ENCODE measurements at regions not wholly inside any gene's neighbourhood (a gene's known extent, or its start where the extent isn't known, plus 50 kb on each side); places are given as distances from the start of the nearest gene placed in this dataset.

- Mint-ChIP-seq H3K27ac (no peak overlapping the region), H3K9me3 (ENCODE audit: insufficient read depth) (no peaks in the 10 kb centered on the region), H3K4me1 (no peaks in the 10 kb centered on the region), H3K4me3 (no peak overlapping the region), H3K27me3 (peaks cover 39% of the 10 kb centered on the region)
- ChIA-PET CTCF (interaction anchor here (0.7 kb wide), 1 partner anchor 378 kb away, joined by 3 read pairs; no protein-coding TSS in a partner anchor), POLR2A (no interaction called here)
- Histone ChIP-seq H3K4me2 (replicated peaks; ENCODE audit: low read depth, low read length, poor library complexity, severe bottlenecking) (no peak overlapping the region), H2AFZ (ENCODE audit: insufficient read depth, low read depth, low read length, poor library complexity, severe bottlenecking) (no peak overlapping the region), H3K9ac (ENCODE audit: low read length) (no peak overlapping the region), H3K36me3 (replicated peaks in 1 of 2; ENCODE audit: control extremely low read depth in 1 of 2, control insufficient read depth in 1 of 2, extremely low read depth in 1 of 2, insufficient read depth in 2 of 2, low read length in 1 of 2) (no peaks in the 10 kb centered on the region), H3K4me1 (ENCODE audit: control insufficient read depth in 2 of 2, insufficient read depth in 2 of 2, low read length in 2 of 2) (no peaks in the 10 kb centered on the region), H3K79me2 (ENCODE audit: control insufficient read depth, insufficient read depth, low read length) (no peaks in the 10 kb centered on the region), H4K20me1 (ENCODE audit: control insufficient read depth, insufficient read depth, low read length, poor library complexity, severe bottlenecking) (no peaks in the 10 kb centered on the region), H3K9me3 (ENCODE audit: control extremely low read depth in 1 of 3, control insufficient read depth in 2 of 3, insufficient read depth in 1 of 3, low read length in 2 of 3) (no peaks in the 10 kb centered on the region), H3K27ac (ENCODE audit: low read length in 2 of 2) (no peak overlapping the region), H3K4me3 (ENCODE audit: control extremely low read depth in 1 of 5, extremely low read depth in 1 of 5, insufficient read depth in 1 of 5, low read depth in 2 of 5, low read length in 4 of 5) (no peak overlapping the region), H3K27me3 (replicated peaks in 1 of 4; ENCODE audit: control extremely low read depth in 1 of 4, control insufficient read depth in 3 of 4, insufficient read depth in 4 of 4, low read length in 3 of 4) (peaks cover 0 to 16% (median 4%) of the 10 kb centered on the region in 4 experiments)
- intact Hi-C loops (cut with micrococcal nuclease): no loop called here
- WGBS (ENCODE audit: insufficient coverage): 83% methylated on average over 1 of the region's 2 CpGs
- no peak for TF ChIP-seq CTCF (IDR thresholded peaks at IDR 0.05)
- TF ChIP-seq EZH2 (IDR thresholded peaks at IDR 0.05; ENCODE audit: borderline replicate concordance, insufficient read depth, low read depth, low read length, poor library complexity, severe bottlenecking): no peak
- no peak for ATAC-seq (ENCODE audit: low read depth)
- no peak for DNase-seq
These were observed 247.1 kb downstream of the SYK start for GRCh38 chr9:91048749-91049148.

- no peak overlapping the region for H3K4me3 Mint-ChIP-seq
- H3K27ac ChIP-seq (ENCODE audit: low read length in 2 of 2): no peak overlapping the region
- ATAC-seq (ENCODE audit: low read depth) (no peak), DNase-seq (no peak)
- H3K79me2 ChIP-seq (ENCODE audit: control insufficient read depth, insufficient read depth, low read length): no peaks in the 10 kb centered on the region
- TF ChIP-seq EZH2 (IDR thresholded peaks at IDR 0.05; ENCODE audit: borderline replicate concordance, insufficient read depth, low read depth, low read length, poor library complexity, severe bottlenecking) (no peak), CTCF (IDR thresholded peaks at IDR 0.05) (no peak)
- H3K4me1 Mint-ChIP-seq: peaks cover 8% of the 10 kb centered on the region
- no CpG with 5 or more reads among the region's 2 CpGs for WGBS (ENCODE audit: insufficient coverage)
- no peak overlapping the region for H2AFZ ChIP-seq (ENCODE audit: insufficient read depth, low read depth, low read length, poor library complexity, severe bottlenecking)
- intact Hi-C loops (cut with micrococcal nuclease): no loop called here
- H3K4me2 ChIP-seq (replicated peaks; ENCODE audit: low read depth, low read length, poor library complexity, severe bottlenecking): no peak overlapping the region
- CTCF ChIA-PET: no interaction called here
- H3K9ac ChIP-seq (ENCODE audit: low read length): no peak overlapping the region
- peaks cover 0 to 4% of the 10 kb centered on the region in 2 donors for H3K4me1 ChIP-seq (ENCODE audit: control insufficient read depth in 2 of 2, insufficient read depth in 2 of 2, low read length in 2 of 2)
- H3K4me3 ChIP-seq (ENCODE audit: control extremely low read depth in 1 of 5, extremely low read depth in 1 of 5, insufficient read depth in 1 of 5, low read depth in 2 of 5, low read length in 4 of 5): no peak overlapping the region
- no peaks in the 10 kb centered on the region for H3K9me3 Mint-ChIP-seq (ENCODE audit: insufficient read depth)
- no peaks in the 10 kb centered on the region for H3K27me3 ChIP-seq (replicated peaks in 1 of 4; ENCODE audit: control extremely low read depth in 1 of 4, control insufficient read depth in 3 of 4, insufficient read depth in 4 of 4, low read length in 3 of 4)
- no peaks in the 10 kb centered on the region for H3K36me3 ChIP-seq (replicated peaks in 1 of 2; ENCODE audit: control extremely low read depth in 1 of 2, control insufficient read depth in 1 of 2, extremely low read depth in 1 of 2, insufficient read depth in 2 of 2, low read length in 1 of 2)
- H3K27ac Mint-ChIP-seq: no peak overlapping the region
- no peaks in the 10 kb centered on the region for H3K9me3 ChIP-seq (ENCODE audit: control extremely low read depth in 1 of 3, control insufficient read depth in 2 of 3, insufficient read depth in 1 of 3, low read length in 2 of 3)
- POLR2A ChIA-PET: no interaction called here
- H3K27me3 Mint-ChIP-seq: peaks cover 4% of the 10 kb centered on the region
- no peaks in the 10 kb centered on the region for H4K20me1 ChIP-seq (ENCODE audit: control insufficient read depth, insufficient read depth, low read length, poor library complexity, severe bottlenecking)
These were observed 252.2 kb downstream of the SYK start for GRCh38 chr9:91053824-91054223.
